ENCODE measurements at regions not wholly inside any gene's neighbourhood (a gene's known extent, or its start where the extent isn't known, plus 50 kb on each side); places are given as distances from the start of the nearest gene placed in this dataset.

- no peak overlapping the region for H3K27ac ChIP-seq
- no peak for TF ChIP-seq POLR2A (IDR thresholded peaks at IDR 0.05)
- no peak for TF ChIP-seq CTCF (IDR thresholded peaks at IDR 0.05)
- 78 to 80% methylated on average over 4 of the region's 4 CpGs for WGBS, 2 donors
- H3K4me1 ChIP-seq: peaks cover 0 to 10% (median 0%) of the 10 kb centered on the region in 3 donors
- no peaks in the 10 kb centered on the region for H3K27me3 ChIP-seq
- no peaks in the 10 kb centered on the region for H3K36me3 ChIP-seq
- DNase-seq: no peak
- peaks cover 0 to 17% (median 5%) of the 10 kb centered on the region in 3 donors for H3K9me3 ChIP-seq
- intact Hi-C loops (cut with DNase I): no loop called here
- H3K4me3 ChIP-seq: no peak overlapping the region
Measured at GRCh38 chr6:2481307-2481706, 235.9 kb upstream of the GMDS start.

- intact Hi-C loops (cut with DNase I): no loop called here
- no peak overlapping the region for H3K27ac ChIP-seq
- TF ChIP-seq POLR2A (IDR thresholded peaks at IDR 0.05) (no peak), CTCF (IDR thresholded peaks at IDR 0.05) (no peak)
- no peak for DNase-seq
- no peaks in the 10 kb centered on the region for H3K36me3 ChIP-seq
- no peak overlapping the region for H3K4me3 ChIP-seq
- 48 to 88% methylated on average over 4 to 10 of the region's 10 CpGs for WGBS, 2 donors
- H3K27me3 ChIP-seq: no peaks in the 10 kb centered on the region
- H3K4me1 ChIP-seq: peaks cover 0 to 10% (median 0%) of the 10 kb centered on the region in 3 donors
- peaks cover 0 to 17% (median 5%) of the 10 kb centered on the region in 3 donors for H3K9me3 ChIP-seq
Measured at GRCh38 chr6:2480267-2480966, 235.0 kb upstream of the GMDS start.

GRCh38 chr6:2478200-2478599 lies 232.8 kb upstream of the GMDS start:
- no peak for DNase-seq
- Histone ChIP-seq H3K36me3 (no peaks in the 10 kb centered on the region), H3K27ac (no peak overlapping the region), H3K4me3 (no peak overlapping the region), H3K9me3 (peaks cover 0 to 7% (median 5%) of the 10 kb centered on the region in 3 donors), H3K4me1 (peaks cover 0 to 10% (median 0%) of the 10 kb centered on the region in 3 donors), H3K27me3 (no peaks in the 10 kb centered on the region)
- 48 to 74% methylated on average over 6 to 9 of the region's 9 CpGs for WGBS, 2 donors
- intact Hi-C loops (cut with DNase I): no loop called here
- TF ChIP-seq POLR2A (IDR thresholded peaks at IDR 0.05): no peak
- TF ChIP-seq CTCF (IDR thresholded peaks at IDR 0.05): no peak

- Histone ChIP-seq H3K36me3 (no peaks in the 10 kb centered on the region), H3K27me3 (no peaks in the 10 kb centered on the region), H3K27ac (peak overlapping the region in 1 of 4 donors; percentile 17), H3K4me3 (no peak overlapping the region), H3K9me3 (peaks cover 0 to 5% (median 2%) of the 10 kb centered on the region in 3 donors), H3K4me1 (peaks cover 0 to 10% (median 0%) of the 10 kb centered on the region in 3 donors)
- WGBS, 2 donors: 68 to 85% methylated on average over 8 of the region's 8 CpGs
- TF ChIP-seq CTCF (IDR thresholded peaks at IDR 0.05) (no peak), POLR2A (IDR thresholded peaks at IDR 0.05) (no peak)
- DNase-seq: no peak
- intact Hi-C loops (cut with DNase I): no loop called here
Measured at GRCh38 chr6:2477666-2478065, 232.3 kb upstream of the GMDS start.

- Histone ChIP-seq H3K4me1 (peaks cover 0 to 10% (median 0%) of the 10 kb centered on the region in 3 donors), H3K36me3 (no peaks in the 10 kb centered on the region), H3K4me3 (no peak overlapping the region), H3K9me3 (peaks cover 0 to under 1% (median 0%) of the 10 kb centered on the region in 3 donors), H3K27ac (peak overlapping the region in 1 of 4 donors; percentile 17), H3K27me3 (no peaks in the 10 kb centered on the region)
- no peak for DNase-seq
- 85 to 95% methylated on average over 1 of the region's 1 CpG for WGBS, 2 donors
- TF ChIP-seq POLR2A (IDR thresholded peaks at IDR 0.05) (no peak), CTCF (IDR thresholded peaks at IDR 0.05) (no peak)
- intact Hi-C loops (cut with DNase I): no loop called here
Measured at GRCh38 chr6:2477250-2477649, 231.8 kb upstream of the GMDS start.
